ENCODE measurements at regions not wholly inside any gene's neighbourhood (a gene's known extent, or its start where the extent isn't known, plus 50 kb on each side); places are given as distances from the start of the nearest gene placed in this dataset.

DNA sequence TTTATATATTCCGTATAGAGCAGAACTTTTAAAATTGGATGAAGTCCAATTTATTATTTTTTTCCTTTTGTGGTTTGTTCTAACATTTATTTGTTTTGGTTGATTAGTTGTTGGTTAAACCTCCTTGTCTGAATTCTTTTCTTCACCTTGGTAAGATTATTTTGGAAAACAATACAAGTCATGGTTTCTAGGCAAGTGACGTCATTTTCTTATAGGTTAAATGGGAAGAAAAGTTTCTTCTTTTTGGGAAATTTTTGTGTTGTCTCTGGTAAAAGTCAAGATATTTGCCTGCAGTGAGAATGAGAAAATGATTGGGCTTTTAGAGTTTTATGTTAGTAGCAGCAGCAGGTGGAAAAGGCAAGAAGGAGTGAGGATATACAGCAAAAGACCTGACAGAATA is 197.9 kb downstream of the OTOR start:
- DNase-seq (ENCODE audit: low read depth in 6 of 9, low spot score in 9 of 9) = no peak
- WGBS = 93% methylated on average over 2 of the region's 2 CpGs
- no peaks in the 10 kb centered on the region for H3K27me3 ChIP-seq (ENCODE audit: control insufficient read depth in 2 of 2, insufficient read depth in 1 of 2, low read length in 1 of 2)
- H3K36me3 ChIP-seq (ENCODE audit: control insufficient read depth in 2 of 2, insufficient read depth in 2 of 2, low read length in 1 of 2) = no peaks in the 10 kb centered on the region
- H3K27ac ChIP-seq (ENCODE audit: low read depth in 1 of 2, low read length in 1 of 2) = no peak overlapping the region
- no peak overlapping the region for H3K4me3 ChIP-seq (ENCODE audit: low read length in 2 of 2)
- no peaks in the 10 kb centered on the region for H3K9me3 ChIP-seq (ENCODE audit: control insufficient read depth in 2 of 2, insufficient read depth in 1 of 2, low read length in 1 of 2)
- H3K4me1 ChIP-seq (ENCODE audit: control insufficient read depth in 2 of 2, insufficient read depth in 2 of 2, low read length in 2 of 2) = no peaks in the 10 kb centered on the region

DNA sequence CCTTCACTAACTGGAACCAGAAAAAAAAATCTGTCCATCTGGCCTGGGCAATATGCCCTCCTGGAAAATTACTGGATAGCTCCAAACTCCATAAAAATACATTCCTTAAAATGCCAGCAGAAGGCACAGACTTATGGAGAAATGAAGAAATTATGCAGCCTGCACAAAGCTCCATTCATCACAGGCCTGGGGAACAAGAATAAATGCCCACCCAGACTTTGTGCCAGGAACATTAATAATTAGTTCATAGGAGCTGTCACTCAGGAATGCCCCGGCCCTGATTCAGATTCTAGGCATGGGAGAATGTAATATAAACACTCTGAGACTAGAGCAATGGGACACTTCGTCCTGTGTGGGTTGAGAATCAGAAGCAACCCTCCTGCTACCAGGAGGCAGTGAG is 199.3 kb downstream of the OTOR start:
- Histone ChIP-seq H3K27ac (ENCODE audit: low read depth in 1 of 2, low read length in 1 of 2) (no peak overlapping the region), H3K27me3 (ENCODE audit: control insufficient read depth in 2 of 2, insufficient read depth in 1 of 2, low read length in 1 of 2) (no peaks in the 10 kb centered on the region), H3K9me3 (ENCODE audit: control insufficient read depth in 2 of 2, insufficient read depth in 1 of 2, low read length in 1 of 2) (no peaks in the 10 kb centered on the region), H3K36me3 (ENCODE audit: control insufficient read depth in 2 of 2, insufficient read depth in 2 of 2, low read length in 1 of 2) (no peaks in the 10 kb centered on the region), H3K4me1 (ENCODE audit: control insufficient read depth in 2 of 2, insufficient read depth in 2 of 2, low read length in 2 of 2) (no peaks in the 10 kb centered on the region), H3K4me3 (ENCODE audit: low read length in 2 of 2) (no peak overlapping the region)
- WGBS = 67% methylated on average over 2 of the region's 2 CpGs
- no peak for DNase-seq (ENCODE audit: low read depth in 6 of 9, low spot score in 9 of 9)

DNA sequence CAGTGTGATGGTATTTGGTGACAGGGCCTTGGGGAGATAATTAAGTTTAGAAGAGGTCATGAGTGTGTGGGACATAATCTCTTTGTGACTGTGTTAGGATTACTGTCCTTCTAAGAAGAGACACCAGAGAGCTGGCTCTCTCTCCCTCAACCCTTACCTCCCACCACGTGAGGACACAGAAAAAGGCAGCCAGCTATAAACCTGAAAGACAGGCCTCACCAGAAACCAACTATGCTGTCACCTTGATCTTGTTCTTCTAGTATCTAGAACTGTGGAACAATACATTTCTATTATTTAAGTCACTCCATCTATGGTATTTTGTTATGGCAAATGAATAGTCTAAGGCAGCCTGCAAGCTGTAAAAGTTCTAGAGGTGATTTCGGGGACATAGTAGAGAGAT is 203.7 kb downstream of the OTOR start:
- H3K4me1 ChIP-seq (ENCODE audit: control insufficient read depth in 2 of 2, insufficient read depth in 2 of 2, low read length in 2 of 2) = no peaks in the 10 kb centered on the region
- H3K4me3 ChIP-seq (ENCODE audit: low read length in 2 of 2) = no peak overlapping the region
- H3K27ac ChIP-seq (ENCODE audit: low read depth in 1 of 2, low read length in 1 of 2) = no peak overlapping the region
- no peaks in the 10 kb centered on the region for H3K27me3 ChIP-seq (ENCODE audit: control insufficient read depth in 2 of 2, insufficient read depth in 1 of 2, low read length in 1 of 2)
- H3K9me3 ChIP-seq (ENCODE audit: control insufficient read depth in 2 of 2, insufficient read depth in 1 of 2, low read length in 1 of 2) = no peaks in the 10 kb centered on the region
- H3K36me3 ChIP-seq (ENCODE audit: control insufficient read depth in 2 of 2, insufficient read depth in 2 of 2, low read length in 1 of 2) = no peaks in the 10 kb centered on the region
- WGBS = 88% methylated on average over 2 of the region's 2 CpGs
- DNase-seq (ENCODE audit: low read depth in 6 of 9, low spot score in 9 of 9) = no peak

DNA sequence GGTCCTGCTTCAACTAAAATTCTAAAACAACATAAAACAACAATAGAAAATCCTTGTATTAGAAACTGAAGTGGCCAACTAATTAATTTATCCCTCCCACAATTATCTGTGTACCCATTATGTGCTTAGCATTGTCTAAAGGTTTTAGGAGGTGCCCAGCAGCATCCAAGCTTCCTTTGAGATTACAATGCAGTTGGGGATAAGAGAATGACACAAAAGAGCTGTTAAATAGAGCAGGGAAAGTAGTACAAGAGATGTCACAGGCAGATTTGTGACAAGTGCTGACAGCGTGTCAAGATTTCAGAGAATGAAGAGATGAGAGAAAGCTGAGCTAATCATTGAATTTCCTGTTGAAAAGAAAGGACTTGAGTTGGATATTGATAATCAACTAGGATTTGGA is 204.8 kb downstream of the OTOR start:
- WGBS = 88% methylated on average over 1 of the region's 1 CpG
- Histone ChIP-seq H3K36me3 (ENCODE audit: control insufficient read depth in 2 of 2, insufficient read depth in 2 of 2, low read length in 1 of 2) (no peaks in the 10 kb centered on the region), H3K4me1 (ENCODE audit: control insufficient read depth in 2 of 2, insufficient read depth in 2 of 2, low read length in 2 of 2) (no peaks in the 10 kb centered on the region), H3K27ac (ENCODE audit: low read depth in 1 of 2, low read length in 1 of 2) (no peak overlapping the region), H3K9me3 (ENCODE audit: control insufficient read depth in 2 of 2, insufficient read depth in 1 of 2, low read length in 1 of 2) (no peaks in the 10 kb centered on the region), H3K4me3 (ENCODE audit: low read length in 2 of 2) (no peak overlapping the region), H3K27me3 (ENCODE audit: control insufficient read depth in 2 of 2, insufficient read depth in 1 of 2, low read length in 1 of 2) (no peaks in the 10 kb centered on the region)
- DNase-seq (ENCODE audit: low read depth in 6 of 9, low spot score in 9 of 9) = no peak

DNA sequence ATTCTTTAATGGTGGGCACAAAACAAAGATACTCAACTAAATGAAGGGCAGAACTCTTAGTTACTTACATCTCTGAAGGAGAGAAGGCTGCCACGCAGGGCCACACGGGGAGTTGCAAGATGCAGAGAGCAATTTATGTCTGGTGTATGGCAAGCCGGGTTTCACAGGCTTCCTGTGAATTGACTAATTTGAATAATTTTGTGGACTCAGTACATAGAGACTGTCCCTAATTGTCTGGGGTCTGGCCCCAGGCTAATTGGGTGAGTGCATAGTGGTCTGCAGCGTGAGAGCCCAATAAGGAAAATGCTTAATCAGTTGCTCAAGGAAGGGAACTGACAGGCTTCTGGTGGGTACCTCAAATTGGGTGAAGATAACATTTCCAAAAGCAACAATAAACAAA is 205.7 kb downstream of the OTOR start:
- WGBS = 77% methylated on average over 4 of the region's 4 CpGs
- Histone ChIP-seq H3K36me3 (ENCODE audit: control insufficient read depth in 2 of 2, insufficient read depth in 2 of 2, low read length in 1 of 2) (no peaks in the 10 kb centered on the region), H3K4me1 (ENCODE audit: control insufficient read depth in 2 of 2, insufficient read depth in 2 of 2, low read length in 2 of 2) (no peaks in the 10 kb centered on the region), H3K4me3 (ENCODE audit: low read length in 2 of 2) (no peak overlapping the region), H3K27ac (ENCODE audit: low read depth in 1 of 2, low read length in 1 of 2) (no peak overlapping the region), H3K27me3 (ENCODE audit: control insufficient read depth in 2 of 2, insufficient read depth in 1 of 2, low read length in 1 of 2) (no peaks in the 10 kb centered on the region), H3K9me3 (ENCODE audit: control insufficient read depth in 2 of 2, insufficient read depth in 1 of 2, low read length in 1 of 2) (no peaks in the 10 kb centered on the region)
- DNase-seq (ENCODE audit: low read depth in 6 of 9, low spot score in 9 of 9) = no peak

DNA sequence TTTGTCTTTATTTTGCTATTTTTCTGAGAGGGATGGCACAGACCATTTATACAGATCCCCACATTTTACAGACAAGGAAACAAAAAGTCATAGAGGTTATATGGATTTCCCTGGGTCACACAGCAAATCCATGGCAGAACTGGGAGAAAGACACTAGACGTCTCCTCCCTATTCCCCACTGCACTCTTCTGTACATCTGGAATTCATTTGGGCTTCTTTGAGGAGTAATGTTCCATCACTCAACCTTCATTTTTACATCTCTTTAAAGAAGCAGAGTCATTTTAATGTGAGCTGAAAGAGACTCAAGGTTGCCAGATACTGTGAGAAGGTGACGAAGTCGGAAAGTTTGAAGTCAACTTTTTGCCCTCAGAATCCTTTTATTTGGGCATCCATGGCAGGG is 207.3 kb downstream of the OTOR start:
- Histone ChIP-seq H3K4me1 (ENCODE audit: control insufficient read depth in 2 of 2, insufficient read depth in 2 of 2, low read length in 2 of 2) (no peaks in the 10 kb centered on the region), H3K9me3 (ENCODE audit: control insufficient read depth in 2 of 2, insufficient read depth in 1 of 2, low read length in 1 of 2) (no peaks in the 10 kb centered on the region), H3K4me3 (ENCODE audit: low read length in 2 of 2) (no peak overlapping the region), H3K27me3 (ENCODE audit: control insufficient read depth in 2 of 2, insufficient read depth in 1 of 2, low read length in 1 of 2) (no peaks in the 10 kb centered on the region), H3K36me3 (ENCODE audit: control insufficient read depth in 2 of 2, insufficient read depth in 2 of 2, low read length in 1 of 2) (no peaks in the 10 kb centered on the region), H3K27ac (ENCODE audit: low read depth in 1 of 2, low read length in 1 of 2) (no peak overlapping the region)
- DNase-seq (ENCODE audit: low read depth in 6 of 9, low spot score in 9 of 9) = no peak
- 72% methylated on average over 3 of the region's 3 CpGs for WGBS

DNA sequence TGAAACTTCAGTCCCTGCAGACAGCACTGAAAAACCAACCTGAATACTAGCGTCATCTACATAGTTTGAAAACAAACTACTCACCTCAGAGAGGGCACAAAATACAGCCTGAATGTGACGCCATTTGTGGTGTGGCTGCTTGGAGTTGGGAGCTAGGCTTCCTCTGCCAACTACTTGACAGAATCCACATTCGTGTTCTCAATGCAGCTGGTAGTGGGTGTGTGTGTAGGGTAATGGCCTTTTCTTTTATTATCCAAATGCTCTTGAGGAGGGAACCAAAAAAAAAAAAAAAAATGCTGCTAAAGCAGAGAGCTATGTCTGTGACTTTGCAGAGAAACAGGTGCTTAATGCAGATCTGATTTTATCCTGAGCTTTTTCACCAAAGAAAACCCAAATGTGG is 207.8 kb downstream of the OTOR start:
- no peaks in the 10 kb centered on the region for H3K9me3 ChIP-seq (ENCODE audit: control insufficient read depth in 2 of 2, insufficient read depth in 1 of 2, low read length in 1 of 2)
- H3K27me3 ChIP-seq (ENCODE audit: control insufficient read depth in 2 of 2, insufficient read depth in 1 of 2, low read length in 1 of 2) = no peaks in the 10 kb centered on the region
- WGBS = 66% methylated on average over 3 of the region's 3 CpGs

DNA sequence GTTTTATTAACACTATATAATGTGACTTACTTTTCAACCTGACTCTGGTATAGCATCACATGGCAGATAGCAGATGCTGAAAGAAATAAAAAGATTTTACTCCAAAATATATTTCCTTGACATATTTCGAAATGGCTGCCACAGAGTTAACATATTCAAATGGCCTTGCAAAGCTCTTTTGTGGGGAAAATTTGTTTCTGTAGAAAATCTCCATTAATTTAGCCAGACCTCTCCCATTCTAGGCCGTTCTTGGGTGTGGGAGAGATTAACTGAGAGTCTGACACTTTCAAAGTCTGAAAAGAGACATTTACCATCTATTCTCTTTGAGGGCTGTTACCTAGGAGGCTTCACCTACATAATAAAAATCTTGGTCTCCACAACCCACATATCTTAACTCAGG is 217.2 kb downstream of the OTOR start:
- WGBS = 72% methylated on average over 2 of the region's 2 CpGs
- no peak overlapping the region for H3K4me3 ChIP-seq (ENCODE audit: low read length in 2 of 2)
- no peaks in the 10 kb centered on the region for H3K27me3 ChIP-seq (ENCODE audit: control insufficient read depth in 2 of 2, insufficient read depth in 1 of 2, low read length in 1 of 2)
- DNase-seq (ENCODE audit: low read depth in 6 of 9, low spot score in 9 of 9) = no peak
- no peaks in the 10 kb centered on the region for H3K36me3 ChIP-seq (ENCODE audit: control insufficient read depth in 2 of 2, insufficient read depth in 2 of 2, low read length in 1 of 2)
- no peak overlapping the region for H3K27ac ChIP-seq (ENCODE audit: low read depth in 1 of 2, low read length in 1 of 2)
- no peaks in the 10 kb centered on the region for H3K4me1 ChIP-seq (ENCODE audit: control insufficient read depth in 2 of 2, insufficient read depth in 2 of 2, low read length in 2 of 2)
- no peaks in the 10 kb centered on the region for H3K9me3 ChIP-seq (ENCODE audit: control insufficient read depth in 2 of 2, insufficient read depth in 1 of 2, low read length in 1 of 2)

More for the DNA sequence above, 207.8 kb downstream of the OTOR start:
- H3K4me3 ChIP-seq (ENCODE audit: low read length in 2 of 2) = no peak overlapping the region
- no peaks in the 10 kb centered on the region for H3K4me1 ChIP-seq (ENCODE audit: control insufficient read depth in 2 of 2, insufficient read depth in 2 of 2, low read length in 2 of 2)
- H3K36me3 ChIP-seq (ENCODE audit: control insufficient read depth in 2 of 2, insufficient read depth in 2 of 2, low read length in 1 of 2) = no peaks in the 10 kb centered on the region
- H3K27ac ChIP-seq (ENCODE audit: low read depth in 1 of 2, low read length in 1 of 2) = no peak overlapping the region
- no peak for DNase-seq (ENCODE audit: low read depth in 6 of 9, low spot score in 9 of 9)

DNA sequence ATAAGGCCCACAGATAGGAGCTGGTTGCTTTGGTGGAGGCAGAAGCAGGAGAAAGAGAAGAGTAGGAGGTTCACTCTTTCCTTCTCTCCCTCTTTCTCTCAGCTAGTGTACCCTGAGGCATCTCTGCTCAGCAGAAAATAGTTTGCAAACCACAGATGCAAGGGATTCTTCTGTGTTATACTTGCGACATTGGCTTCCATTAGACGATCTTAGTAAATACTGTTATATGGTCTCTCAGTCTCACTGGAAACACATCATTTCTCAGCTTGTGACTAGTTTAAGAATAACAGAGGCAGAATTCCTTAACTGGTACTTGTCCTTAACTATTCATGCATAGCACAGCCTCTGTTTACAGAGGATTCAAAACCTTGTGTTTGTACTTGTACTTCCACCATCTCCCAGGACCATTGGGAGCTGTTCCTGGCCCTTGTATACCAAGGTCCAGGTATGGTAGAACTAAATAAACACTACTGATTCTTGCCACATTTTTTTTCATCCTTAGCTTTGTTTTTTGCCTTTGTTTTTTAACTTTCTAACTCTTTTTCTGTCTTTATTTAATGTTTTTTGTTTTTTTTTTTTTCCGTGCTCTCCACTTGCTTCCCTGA is 218.2 kb downstream of the OTOR start:
- no peaks in the 10 kb centered on the region for H3K9me3 ChIP-seq (ENCODE audit: control insufficient read depth in 2 of 2, insufficient read depth in 1 of 2, low read length in 1 of 2)
- no peaks in the 10 kb centered on the region for H3K36me3 ChIP-seq (ENCODE audit: control insufficient read depth in 2 of 2, insufficient read depth in 2 of 2, low read length in 1 of 2)
- H3K4me1 ChIP-seq (ENCODE audit: control insufficient read depth in 2 of 2, insufficient read depth in 2 of 2, low read length in 2 of 2) = no peaks in the 10 kb centered on the region
- no peak for DNase-seq (ENCODE audit: low read depth in 6 of 9, low spot score in 9 of 9)
- H3K27me3 ChIP-seq (ENCODE audit: control insufficient read depth in 2 of 2, insufficient read depth in 1 of 2, low read length in 1 of 2) = no peaks in the 10 kb centered on the region
- no peak overlapping the region for H3K4me3 ChIP-seq (ENCODE audit: low read length in 2 of 2)
- no peak overlapping the region for H3K27ac ChIP-seq (ENCODE audit: low read depth in 1 of 2, low read length in 1 of 2)
- WGBS = 93% methylated on average over 3 of the region's 3 CpGs

DNA sequence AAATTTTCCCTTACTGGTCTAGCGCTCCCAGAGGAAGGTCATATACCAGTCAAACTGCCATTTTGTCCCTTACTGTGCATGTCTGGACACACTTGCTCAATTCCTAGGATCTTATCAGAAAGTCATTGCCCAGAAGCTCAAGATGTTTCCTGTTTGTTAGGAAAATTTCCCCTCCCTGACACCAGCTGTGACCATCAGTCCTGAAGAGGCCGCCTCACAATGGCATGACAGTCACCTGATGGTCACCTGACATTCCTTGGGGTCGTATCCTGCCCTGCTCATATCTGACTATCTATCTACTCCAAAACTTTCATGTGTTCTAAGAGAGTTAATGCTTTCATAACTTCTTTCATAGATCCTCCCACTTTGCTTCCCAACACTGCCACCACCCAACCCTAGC is 219.9 kb downstream of the OTOR start:
- Histone ChIP-seq H3K36me3 (ENCODE audit: control insufficient read depth in 2 of 2, insufficient read depth in 2 of 2, low read length in 1 of 2) (no peaks in the 10 kb centered on the region), H3K27me3 (ENCODE audit: control insufficient read depth in 2 of 2, insufficient read depth in 1 of 2, low read length in 1 of 2) (no peaks in the 10 kb centered on the region), H3K4me3 (ENCODE audit: low read length in 2 of 2) (no peak overlapping the region), H3K27ac (ENCODE audit: low read depth in 1 of 2, low read length in 1 of 2) (no peak overlapping the region), H3K9me3 (ENCODE audit: control insufficient read depth in 2 of 2, insufficient read depth in 1 of 2, low read length in 1 of 2) (no peaks in the 10 kb centered on the region), H3K4me1 (ENCODE audit: control insufficient read depth in 2 of 2, insufficient read depth in 2 of 2, low read length in 2 of 2) (no peaks in the 10 kb centered on the region)
- no peak for DNase-seq (ENCODE audit: low read depth in 6 of 9, low spot score in 9 of 9)
- 41% methylated on average over 3 of the region's 3 CpGs for WGBS

Data from thymus (tissue), 11 donors.